NOMO-1 (cell line): ENCODE measurements at regions not wholly inside any gene's neighbourhood (a gene's known extent, or its start where the extent isn't known, plus 50 kb on each side); places are given as distances from the start of the nearest gene placed in this dataset.
"Not testable (repeated sequence)": the region's sequence is repeated elsewhere in the genome, so short reads cannot be mapped to it uniquely, and the experiment has no call there.

Experiments
- DNase-seq, 2 experiments: peaks; one replicate each; lab custom pipeline; 2025; ENCODE audit not compliant: unreplicated experiment in 2 of 2; lab: John Stamatoyannopoulos, UW

- no peak for DNase-seq
Observed at GRCh38 chr14:30354439-30354838, 204.5 kb upstream of the G2E3 start.

GRCh38 chr14:30355431-30355913, 203.5 kb upstream of the G2E3 start:
- DNase-seq = no peak

- DNase-seq = no peak
Observed at GRCh38 chr14:30356438-30357202, 202.3 kb upstream of the G2E3 start.

- DNase-seq = no peak
Observed at GRCh38 chr14:30357791-30358190, 201.2 kb upstream of the G2E3 start.

GRCh38 chr14:30362369-30363218, 196.4 kb upstream of the G2E3 start:
- DNase-seq = no peak

GRCh38 chr14:30363219-30363880, 195.6 kb upstream of the G2E3 start:
- not testable (repeated sequence) for DNase-seq

GRCh38 chr14:30369502-30370180, 189.3 kb upstream of the G2E3 start:
- DNase-seq = no peak

GRCh38 chr14:30373053-30373452, 185.9 kb upstream of the G2E3 start:
- DNase-seq = no peak

- no peak for DNase-seq
Observed at GRCh38 chr14:30373526-30373925, 185.4 kb upstream of the G2E3 start.

GRCh38 chr14:30375296-30375892, 183.6 kb upstream of the G2E3 start:
- DNase-seq = peak; percentile 33 to 39

- DNase-seq = no peak
Observed at GRCh38 chr14:30381861-30382480, 177.0 kb upstream of the G2E3 start.

- DNase-seq = no peak
Observed at GRCh38 chr14:30385925-30386324, 173.0 kb upstream of the G2E3 start.

GRCh38 chr14:30387871-30388270, 171.1 kb upstream of the G2E3 start:
- no peak for DNase-seq

GRCh38 chr14:30389134-30389876, 169.7 kb upstream of the G2E3 start:
- no peak for DNase-seq

- no peak for DNase-seq
Observed at GRCh38 chr14:30389877-30390385, 169.0 kb upstream of the G2E3 start.

- no peak for DNase-seq
Observed at GRCh38 chr14:30395065-30395464, 163.9 kb upstream of the G2E3 start.

GRCh38 chr14:30402846-30403245, 156.1 kb upstream of the G2E3 start:
- no peak for DNase-seq

GRCh38 chr14:30403791-30404190, 155.2 kb upstream of the G2E3 start:
- no peak for DNase-seq

GRCh38 chr14:30409508-30410015, 149.4 kb upstream of the G2E3 start:
- not testable (repeated sequence) for DNase-seq
